OCI-LY7 (cell line): ENCODE measurements at regions not wholly inside any gene's neighbourhood (a gene's known extent, or its start where the extent isn't known, plus 50 kb on each side); places are given as distances from the start of the nearest gene placed in this dataset.

ENCODE experiments used
- CTCF ChIP-seq: fragments of 200-600 bp; sonication (generic); conservative IDR thresholded peaks from 2 replicates; pipeline ENCODE4 v1.5.1; 2014; ENCODE audit warnings: mild to moderate bottlenecking, antibody characterized with exemption, low read length, moderate library complexity, mixed read lengths
- EZH2phosphoT487 ChIP-seq: fragments of 200-600 bp; sonication (generic); IDR thresholded peaks from 2 replicates; pipeline ENCODE4 v1.6.1; 2018; ENCODE audit warnings: low read depth, borderline replicate concordance, mild to moderate bottlenecking, mixed run types, antibody characterized with exemption, low read length, moderate library complexity, mixed read lengths

- TF ChIP-seq CTCF = no peak
- TF ChIP-seq EZH2phosphoT487 = no peak
Observed at GRCh38 chr3:3689601-3690375, 109.4 kb upstream of the LRRN1 start.
